ENCODE measurements at regions not wholly inside any gene's neighbourhood (a gene's known extent, or its start where the extent isn't known, plus 50 kb on each side); places are given as distances from the start of the nearest gene placed in this dataset.

DNA sequence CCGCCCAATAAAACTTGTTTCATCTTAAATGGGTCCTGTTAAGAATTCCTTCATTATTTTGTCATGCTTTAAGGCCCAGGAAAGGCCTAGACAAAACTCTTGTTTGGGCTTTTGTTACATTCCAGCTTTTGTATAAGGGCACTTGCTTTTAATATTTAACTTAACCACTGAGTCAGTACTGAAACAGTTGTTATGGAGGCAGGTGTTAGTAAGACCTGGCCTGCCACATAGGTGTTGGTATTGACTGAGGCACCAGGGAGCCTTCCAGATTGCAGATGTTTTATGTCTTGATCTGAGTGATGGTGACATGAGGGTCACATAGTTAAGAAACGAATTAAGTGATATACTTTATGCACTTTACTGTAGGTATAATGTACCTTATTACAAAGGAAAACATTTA is 274.9 kb upstream of the TGFBR2 start:
- no peak overlapping the region for H3K4me3 ChIP-seq (ENCODE audit: low read depth, low read length)
- no peaks in the 10 kb centered on the region for H3K4me1 ChIP-seq (ENCODE audit: control insufficient read depth, insufficient read depth, low read length)
- no peaks in the 10 kb centered on the region for H3K27me3 ChIP-seq (ENCODE audit: control insufficient read depth, insufficient read depth, low read length)
- no peaks in the 10 kb centered on the region for H3K36me3 ChIP-seq (ENCODE audit: control insufficient read depth, insufficient read depth, low read length)
- no peak overlapping the region for H3K9ac ChIP-seq (ENCODE audit: low read depth, low read length)
- H3K9me3 ChIP-seq (ENCODE audit: control insufficient read depth, insufficient read depth, low read length), result no peaks in the 10 kb centered on the region

DNA sequence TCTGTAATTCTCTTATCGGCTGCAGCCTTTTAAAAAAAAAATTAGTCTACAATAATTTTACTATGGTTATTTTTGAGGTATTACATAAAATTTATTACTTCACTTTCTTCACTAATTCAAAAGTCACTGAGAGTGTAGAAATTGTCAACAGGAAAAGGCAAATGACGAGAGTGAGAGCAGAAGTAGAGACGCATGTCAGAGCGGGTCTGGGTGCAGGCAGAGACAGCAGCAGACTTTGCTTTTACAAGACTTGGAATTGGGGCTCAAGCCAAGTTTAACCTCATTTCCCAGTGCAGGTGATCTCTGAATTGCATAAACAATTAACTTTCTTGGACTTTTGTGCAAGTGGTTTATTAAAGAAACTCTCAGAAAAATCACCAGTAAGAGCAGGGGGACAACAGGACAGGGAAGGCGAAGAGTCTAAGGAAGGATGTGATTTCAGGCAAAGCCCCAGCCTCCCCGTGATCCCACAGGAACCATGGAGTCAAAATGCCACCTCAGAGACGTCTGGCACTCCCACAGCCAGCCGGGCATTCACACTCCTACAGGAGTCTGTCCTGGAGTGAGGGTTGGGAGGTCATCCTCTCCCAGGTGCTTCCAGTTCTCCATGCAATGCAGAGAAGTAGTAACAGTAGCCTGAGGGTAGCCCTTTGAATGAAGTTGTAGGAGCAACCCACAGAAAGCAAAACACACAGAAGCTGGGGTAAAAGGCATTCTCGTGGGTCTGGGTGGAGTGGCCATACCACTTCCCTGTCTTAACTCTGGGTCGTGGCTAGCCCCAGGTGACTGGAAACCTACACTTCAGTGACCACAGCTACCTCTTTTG is 274.0 kb upstream of the TGFBR2 start:
- Histone ChIP-seq H3K36me3 (ENCODE audit: control insufficient read depth, insufficient read depth, low read length) (no peaks in the 10 kb centered on the region), H3K4me1 (ENCODE audit: control insufficient read depth, insufficient read depth, low read length) (no peaks in the 10 kb centered on the region), H3K4me3 (ENCODE audit: low read depth, low read length) (no peak overlapping the region), H3K27me3 (ENCODE audit: control insufficient read depth, insufficient read depth, low read length) (no peaks in the 10 kb centered on the region), H3K9me3 (ENCODE audit: control insufficient read depth, insufficient read depth, low read length) (no peaks in the 10 kb centered on the region), H3K9ac (ENCODE audit: low read depth, low read length) (no peak overlapping the region)

DNA sequence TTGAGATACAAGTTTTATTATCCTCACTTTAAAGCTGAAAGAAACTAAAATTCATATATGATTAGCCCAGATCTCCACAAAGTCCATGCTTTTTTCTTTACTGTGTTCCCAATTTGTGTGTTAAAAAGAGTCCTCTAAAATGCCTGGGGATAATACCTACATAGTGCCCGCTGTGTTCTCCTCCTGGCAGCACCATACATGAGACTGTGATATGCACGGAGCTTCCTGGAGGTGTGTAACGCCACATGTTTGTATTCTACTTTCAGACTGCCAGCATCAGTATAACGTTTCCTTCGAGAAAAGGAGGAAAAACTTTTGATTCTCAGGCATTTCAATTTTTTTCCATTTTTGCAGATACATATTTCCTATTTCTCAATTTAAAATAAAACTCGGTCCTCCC is 273.3 kb upstream of the TGFBR2 start:
- Histone ChIP-seq H3K9ac (ENCODE audit: low read depth, low read length) (no peak overlapping the region), H3K9me3 (ENCODE audit: control insufficient read depth, insufficient read depth, low read length) (no peaks in the 10 kb centered on the region), H3K4me3 (ENCODE audit: low read depth, low read length) (no peak overlapping the region), H3K4me1 (ENCODE audit: control insufficient read depth, insufficient read depth, low read length) (no peaks in the 10 kb centered on the region), H3K27me3 (ENCODE audit: control insufficient read depth, insufficient read depth, low read length) (no peaks in the 10 kb centered on the region), H3K36me3 (ENCODE audit: control insufficient read depth, insufficient read depth, low read length) (no peaks in the 10 kb centered on the region)

DNA sequence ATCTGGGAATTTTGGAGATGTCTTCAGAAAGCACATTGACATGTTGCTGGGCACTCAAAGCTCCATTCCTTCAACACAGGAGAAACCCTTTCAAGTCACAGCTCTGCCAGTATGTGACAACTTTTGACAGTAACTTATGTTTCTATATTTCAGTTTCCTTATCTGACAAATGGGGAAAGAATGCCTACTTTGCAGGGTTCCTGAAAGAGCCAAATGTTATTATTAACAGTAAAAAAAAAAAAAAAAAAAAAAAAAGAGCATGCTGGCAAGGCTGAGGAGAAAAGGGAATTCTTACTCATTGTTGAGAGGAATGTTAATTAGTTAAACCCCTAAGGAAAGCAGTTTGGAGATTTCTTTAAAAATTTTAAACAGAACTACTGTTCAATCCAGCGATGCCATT is 272.5 kb upstream of the TGFBR2 start:
- no peaks in the 10 kb centered on the region for H3K4me1 ChIP-seq (ENCODE audit: control insufficient read depth, insufficient read depth, low read length)
- H3K27me3 ChIP-seq (ENCODE audit: control insufficient read depth, insufficient read depth, low read length), result no peaks in the 10 kb centered on the region
- H3K36me3 ChIP-seq (ENCODE audit: control insufficient read depth, insufficient read depth, low read length), result no peaks in the 10 kb centered on the region
- H3K9ac ChIP-seq (ENCODE audit: low read depth, low read length), result no peak overlapping the region
- H3K4me3 ChIP-seq (ENCODE audit: low read depth, low read length), result no peak overlapping the region
- H3K9me3 ChIP-seq (ENCODE audit: control insufficient read depth, insufficient read depth, low read length), result no peaks in the 10 kb centered on the region

- Histone ChIP-seq H3K4me1 (ENCODE audit: control insufficient read depth, insufficient read depth, low read length) (peaks cover 4% of the 10 kb centered on the region), H3K36me3 (ENCODE audit: control insufficient read depth, insufficient read depth, low read length) (no peaks in the 10 kb centered on the region), H3K27me3 (ENCODE audit: control insufficient read depth, insufficient read depth, low read length) (no peaks in the 10 kb centered on the region), H3K9ac (ENCODE audit: low read depth, low read length) (no peak overlapping the region), H3K9me3 (ENCODE audit: control insufficient read depth, insufficient read depth, low read length) (no peaks in the 10 kb centered on the region), H3K4me3 (ENCODE audit: low read depth, low read length) (no peak overlapping the region)
Observed at GRCh38 chr3:30340500-30340899, 265.9 kb upstream of the TGFBR2 start.

DNA sequence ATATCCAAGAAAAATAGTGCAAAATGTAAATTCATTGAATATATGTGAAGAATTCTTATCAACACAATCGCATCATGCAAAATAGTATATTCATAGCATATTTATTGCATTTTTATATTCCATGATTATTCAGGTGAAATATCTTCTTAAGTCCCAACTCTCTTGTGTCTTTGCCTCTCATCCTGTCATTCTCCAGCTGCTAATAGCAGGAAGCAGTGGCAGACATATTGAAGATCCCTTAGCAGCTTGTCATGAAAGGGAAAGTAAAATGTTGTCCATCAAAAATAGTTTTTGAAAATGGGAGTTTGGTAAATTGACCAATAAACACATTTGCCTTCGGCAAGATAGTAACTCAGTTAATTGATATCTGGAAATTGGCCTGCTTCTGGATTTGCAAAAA is 265.3 kb upstream of the TGFBR2 start:
- no peak overlapping the region for H3K9ac ChIP-seq (ENCODE audit: low read depth, low read length)
- H3K9me3 ChIP-seq (ENCODE audit: control insufficient read depth, insufficient read depth, low read length), result no peaks in the 10 kb centered on the region
- peaks cover 4% of the 10 kb centered on the region for H3K4me1 ChIP-seq (ENCODE audit: control insufficient read depth, insufficient read depth, low read length)
- H3K4me3 ChIP-seq (ENCODE audit: low read depth, low read length), result no peak overlapping the region
- H3K27me3 ChIP-seq (ENCODE audit: control insufficient read depth, insufficient read depth, low read length), result no peaks in the 10 kb centered on the region
- H3K36me3 ChIP-seq (ENCODE audit: control insufficient read depth, insufficient read depth, low read length), result no peaks in the 10 kb centered on the region

- Histone ChIP-seq H3K4me3 (ENCODE audit: low read depth, low read length) (no peak overlapping the region), H3K9me3 (ENCODE audit: control insufficient read depth, insufficient read depth, low read length) (no peaks in the 10 kb centered on the region), H3K9ac (ENCODE audit: low read depth, low read length) (no peak overlapping the region), H3K4me1 (ENCODE audit: control insufficient read depth, insufficient read depth, low read length) (peaks cover 4% of the 10 kb centered on the region), H3K27me3 (ENCODE audit: control insufficient read depth, insufficient read depth, low read length) (no peaks in the 10 kb centered on the region), H3K36me3 (ENCODE audit: control insufficient read depth, insufficient read depth, low read length) (no peaks in the 10 kb centered on the region)
Observed at GRCh38 chr3:30341851-30342250, 264.6 kb upstream of the TGFBR2 start.

DNA sequence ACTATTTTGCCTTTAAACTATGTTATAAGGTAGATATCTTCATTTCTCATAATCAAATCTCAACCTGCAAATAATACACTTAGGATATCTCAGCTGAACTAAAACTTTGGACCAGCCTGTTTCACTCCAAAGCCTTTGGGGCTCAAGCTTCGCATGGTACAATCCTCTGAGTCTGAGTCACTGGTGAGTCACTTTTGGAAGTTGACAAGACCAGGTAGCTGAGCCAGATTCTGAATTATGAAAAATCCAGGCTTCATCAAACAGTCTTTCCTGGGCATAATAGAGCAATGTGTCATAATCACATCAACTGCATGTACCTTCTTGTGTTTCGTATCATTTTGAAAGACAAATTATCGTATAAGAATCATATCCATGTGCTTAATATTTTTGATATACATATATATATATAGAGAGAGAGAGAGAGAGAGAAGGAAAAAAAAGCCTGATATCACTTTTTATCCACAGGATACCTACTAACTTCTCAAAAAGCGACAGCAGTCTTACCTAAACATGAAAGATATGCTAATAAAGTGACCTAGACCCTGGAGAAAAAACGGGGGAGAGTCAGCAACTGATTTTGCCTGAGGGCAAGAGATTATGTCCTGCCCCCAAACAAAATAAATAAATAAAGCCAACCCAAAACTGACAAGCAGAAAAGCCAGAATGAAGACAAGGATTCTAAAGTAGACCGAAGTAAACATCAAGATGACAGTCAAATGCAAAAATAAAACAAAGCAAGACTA is 263.9 kb upstream of the TGFBR2 start:
- H3K4me3 ChIP-seq (ENCODE audit: low read depth, low read length), result no peak overlapping the region
- no peaks in the 10 kb centered on the region for H3K27me3 ChIP-seq (ENCODE audit: control insufficient read depth, insufficient read depth, low read length)
- H3K4me1 ChIP-seq (ENCODE audit: control insufficient read depth, insufficient read depth, low read length), result peaks cover 4% of the 10 kb centered on the region
- H3K9me3 ChIP-seq (ENCODE audit: control insufficient read depth, insufficient read depth, low read length), result no peaks in the 10 kb centered on the region
- no peak overlapping the region for H3K9ac ChIP-seq (ENCODE audit: low read depth, low read length)
- H3K36me3 ChIP-seq (ENCODE audit: control insufficient read depth, insufficient read depth, low read length), result no peaks in the 10 kb centered on the region

DNA sequence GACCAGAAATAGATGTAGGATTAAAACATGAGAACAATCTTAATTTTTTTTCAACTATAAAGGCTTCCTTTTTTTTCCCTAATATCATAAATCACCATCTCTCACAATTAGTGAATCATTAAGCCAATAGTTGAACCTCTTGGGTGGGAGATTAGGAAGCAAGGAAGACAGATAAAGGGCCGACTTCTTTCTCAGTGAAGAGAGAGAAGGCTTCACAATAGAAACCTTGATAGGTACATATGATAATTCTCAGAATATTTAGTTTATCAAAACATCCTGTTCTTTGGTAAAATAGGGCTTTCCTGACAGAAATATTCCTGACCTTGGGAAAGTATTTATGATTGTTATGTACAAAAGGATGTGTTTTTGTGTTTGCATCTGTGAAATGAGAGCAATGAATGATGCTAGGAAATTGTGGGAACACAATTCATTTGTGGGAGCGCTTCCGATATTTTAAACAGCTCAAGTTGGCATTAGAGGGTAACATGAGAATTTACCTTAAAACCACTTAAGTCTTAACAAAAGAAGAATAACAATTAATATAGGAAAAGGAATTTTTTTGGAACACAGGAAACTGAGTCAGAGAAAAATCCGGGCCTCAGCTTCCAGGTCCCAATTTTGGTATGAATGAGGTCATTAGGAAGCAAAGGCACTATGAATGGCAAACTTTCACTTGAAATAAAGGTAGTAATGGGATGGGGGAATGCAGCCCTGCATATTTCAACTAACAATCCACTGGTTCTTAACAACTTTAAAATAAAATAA is 263.2 kb upstream of the TGFBR2 start:
- Histone ChIP-seq H3K9me3 (ENCODE audit: control insufficient read depth, insufficient read depth, low read length) (no peaks in the 10 kb centered on the region), H3K4me1 (ENCODE audit: control insufficient read depth, insufficient read depth, low read length) (peaks cover 4% of the 10 kb centered on the region), H3K27me3 (ENCODE audit: control insufficient read depth, insufficient read depth, low read length) (no peaks in the 10 kb centered on the region), H3K4me3 (ENCODE audit: low read depth, low read length) (no peak overlapping the region), H3K36me3 (ENCODE audit: control insufficient read depth, insufficient read depth, low read length) (no peaks in the 10 kb centered on the region), H3K9ac (ENCODE audit: low read depth, low read length) (no peak overlapping the region)

DNA sequence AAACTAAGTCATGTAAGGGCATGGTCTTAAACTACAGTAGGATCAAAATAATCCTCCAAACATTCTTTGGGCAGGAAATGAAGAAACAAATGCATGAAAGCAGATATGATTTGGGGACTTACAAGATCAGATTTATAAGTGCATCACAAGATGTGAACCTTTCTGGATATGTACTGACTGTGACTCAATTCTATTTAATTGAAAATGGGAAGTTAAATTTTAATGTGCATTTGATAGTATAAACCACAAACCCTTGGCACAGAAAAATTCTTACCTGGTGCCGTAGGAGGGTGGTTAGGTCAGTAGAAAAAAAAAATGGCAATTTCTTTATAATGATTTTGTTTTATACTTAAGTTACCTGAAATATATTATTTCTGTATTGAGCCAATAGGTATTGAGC is 262.5 kb upstream of the TGFBR2 start:
- H3K4me3 ChIP-seq (ENCODE audit: low read depth, low read length), result no peak overlapping the region
- H3K27me3 ChIP-seq (ENCODE audit: control insufficient read depth, insufficient read depth, low read length), result no peaks in the 10 kb centered on the region
- peaks cover 4% of the 10 kb centered on the region for H3K4me1 ChIP-seq (ENCODE audit: control insufficient read depth, insufficient read depth, low read length)
- H3K9ac ChIP-seq (ENCODE audit: low read depth, low read length), result no peak overlapping the region
- H3K9me3 ChIP-seq (ENCODE audit: control insufficient read depth, insufficient read depth, low read length), result no peaks in the 10 kb centered on the region
- H3K36me3 ChIP-seq (ENCODE audit: control insufficient read depth, insufficient read depth, low read length), result no peaks in the 10 kb centered on the region

- no peak overlapping the region for H3K9ac ChIP-seq (ENCODE audit: low read depth, low read length)
- no peaks in the 10 kb centered on the region for H3K27me3 ChIP-seq (ENCODE audit: control insufficient read depth, insufficient read depth, low read length)
- H3K4me3 ChIP-seq (ENCODE audit: low read depth, low read length), result no peak overlapping the region
- H3K36me3 ChIP-seq (ENCODE audit: control insufficient read depth, insufficient read depth, low read length), result no peaks in the 10 kb centered on the region
- no peaks in the 10 kb centered on the region for H3K9me3 ChIP-seq (ENCODE audit: control insufficient read depth, insufficient read depth, low read length)
- peaks cover 4% of the 10 kb centered on the region for H3K4me1 ChIP-seq (ENCODE audit: control insufficient read depth, insufficient read depth, low read length)
Observed at GRCh38 chr3:30344288-30344687, 262.1 kb upstream of the TGFBR2 start.
